ENCODE measurements at regions not wholly inside any gene's neighbourhood (a gene's known extent, or its start where the extent isn't known, plus 50 kb on each side); places are given as distances from the start of the nearest gene placed in this dataset.

DNA sequence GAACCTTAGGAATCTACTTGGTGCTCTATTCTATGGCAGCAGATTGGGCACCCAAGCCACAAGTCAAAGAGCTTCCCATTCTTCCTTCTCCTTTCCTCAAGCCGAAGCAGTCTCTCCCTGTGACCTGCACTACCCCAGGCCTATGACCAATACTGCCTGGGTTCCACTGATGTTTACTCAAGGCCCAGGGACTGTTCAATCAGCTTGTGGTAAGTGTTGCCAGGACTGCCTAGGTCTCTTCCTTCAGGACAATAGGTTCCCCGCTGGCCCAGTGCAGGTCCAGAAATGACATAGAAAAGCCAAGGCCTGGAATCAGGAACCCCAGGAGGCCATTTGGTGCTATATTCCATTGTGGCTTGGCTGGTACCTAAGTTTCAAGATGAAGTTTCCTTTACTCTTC, 397.9 kb downstream of the ZIC4 start:
- no peak for DNase-seq

DNA sequence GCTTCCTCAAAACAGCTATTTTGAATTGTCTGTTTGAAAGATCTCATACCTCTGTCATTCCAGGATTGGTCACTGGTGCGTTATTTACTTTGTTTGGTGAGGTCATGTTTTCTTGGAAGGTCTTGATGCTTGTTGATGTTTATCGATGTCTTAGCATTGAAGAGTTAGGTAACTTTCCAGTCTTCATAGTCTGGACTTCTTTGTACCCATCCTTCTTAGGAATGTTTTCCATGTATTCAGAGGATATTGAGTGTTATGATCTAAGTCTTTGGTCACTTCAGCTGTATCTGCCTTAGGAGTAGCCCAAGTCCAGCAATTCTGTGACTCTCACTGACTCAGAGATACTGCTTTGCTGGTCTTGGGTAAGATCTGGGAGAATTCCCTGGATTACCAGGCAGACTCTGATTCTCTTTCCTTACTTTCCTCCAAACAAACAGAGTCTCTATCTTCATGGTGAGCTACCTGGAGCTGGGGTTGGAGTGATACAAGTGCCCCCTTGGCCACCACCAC, 398.6 kb downstream of the ZIC4 start:
- DNase-seq: no peak

DNA sequence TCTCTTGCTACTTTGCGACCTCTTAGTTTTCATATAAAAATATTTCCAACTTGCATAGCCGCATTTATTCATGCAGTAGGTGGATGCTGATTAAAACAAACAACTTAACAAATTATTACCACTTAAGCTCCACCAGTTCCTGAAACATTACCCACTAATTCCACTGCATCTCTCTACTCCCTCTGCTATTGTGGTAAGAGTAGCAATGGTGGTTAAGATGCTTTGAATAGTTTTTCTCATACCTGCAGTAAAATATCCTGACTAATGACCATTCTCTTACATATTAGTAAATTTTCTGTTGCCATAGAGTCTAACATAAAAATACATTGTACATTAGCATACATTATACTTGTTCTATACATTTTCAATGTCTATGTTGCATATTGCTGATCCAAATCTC, 397.6 kb upstream of the PLSCR5 start:
- no peak for DNase-seq

DNA sequence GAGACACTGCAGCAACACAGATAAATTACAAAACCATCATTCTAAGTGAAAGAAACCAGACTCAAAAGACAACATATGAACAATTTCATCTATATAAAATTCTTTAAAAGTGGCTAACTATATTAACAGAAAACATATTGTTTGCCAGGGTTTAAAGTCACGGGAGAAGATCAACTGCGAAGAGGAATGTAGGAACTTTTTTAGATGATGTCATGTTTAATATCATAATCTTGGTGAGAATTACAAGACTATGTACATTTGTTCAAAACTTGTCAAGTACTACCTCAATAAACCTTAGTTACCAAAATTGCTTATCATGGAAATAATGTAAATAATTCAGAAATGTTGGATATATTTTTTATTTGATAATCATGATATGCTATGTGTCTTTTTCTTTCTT, 395.1 kb upstream of the PLSCR5 start:
- no peak for DNase-seq

DNA sequence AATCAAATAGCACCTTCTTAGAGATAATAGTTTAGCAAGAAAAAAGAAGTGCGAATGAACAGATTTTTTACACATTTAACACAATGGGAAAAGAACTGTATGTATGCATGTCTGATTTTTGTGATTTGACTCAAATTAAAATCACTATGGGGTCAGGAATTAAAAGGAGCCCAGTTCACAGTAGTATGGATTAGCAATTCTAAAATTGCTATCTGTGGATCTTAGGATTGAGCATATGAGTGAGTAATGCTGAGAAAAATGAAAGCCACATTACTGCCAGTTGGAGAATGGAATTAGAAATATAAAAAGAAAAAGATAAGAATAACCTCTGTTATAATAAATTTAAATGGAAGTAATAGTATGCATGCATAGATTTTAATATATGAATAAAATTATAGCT, 386.8 kb upstream of the PLSCR5 start:
- no peak for DNase-seq

DNA sequence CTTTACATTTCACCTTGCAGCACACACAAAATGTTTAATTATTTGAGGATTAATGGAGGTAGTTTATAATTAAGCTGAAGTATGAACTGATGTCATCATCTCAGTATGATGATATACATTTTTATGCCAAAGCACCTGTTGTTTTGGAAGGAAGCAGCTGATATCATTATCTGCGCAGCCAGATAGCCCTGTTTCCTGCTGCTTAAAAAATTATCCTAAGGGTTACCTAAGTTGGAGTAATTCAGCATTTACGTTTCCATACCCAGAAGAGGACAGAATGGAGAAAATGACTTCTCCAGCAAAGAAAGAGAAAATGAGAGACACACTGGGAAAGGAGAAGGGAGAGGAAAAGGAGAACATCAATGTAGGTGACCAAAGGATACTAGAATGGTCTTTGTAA, 370.3 kb upstream of the PLSCR5 start:
- DNase-seq: peak; percentile 1

DNA sequence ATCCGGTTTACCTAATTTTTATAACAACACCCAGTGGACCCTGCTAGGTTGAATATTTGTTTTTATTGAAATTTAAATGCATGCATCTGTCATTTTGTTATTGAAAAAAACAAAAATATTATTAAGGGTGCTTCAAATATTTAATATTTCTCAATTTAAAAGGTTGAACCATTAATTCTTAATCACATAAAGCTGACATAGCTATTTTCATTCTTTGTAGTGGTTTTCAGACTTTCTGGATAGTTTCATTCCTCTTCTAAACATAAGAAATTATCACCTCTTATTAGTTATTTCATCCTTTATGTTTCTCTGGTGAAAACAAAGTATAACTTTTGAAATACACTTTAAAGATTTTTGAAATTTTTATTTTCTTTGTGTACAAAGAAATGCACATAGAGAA, 369.9 kb upstream of the PLSCR5 start:
- no peak for DNase-seq

DNA sequence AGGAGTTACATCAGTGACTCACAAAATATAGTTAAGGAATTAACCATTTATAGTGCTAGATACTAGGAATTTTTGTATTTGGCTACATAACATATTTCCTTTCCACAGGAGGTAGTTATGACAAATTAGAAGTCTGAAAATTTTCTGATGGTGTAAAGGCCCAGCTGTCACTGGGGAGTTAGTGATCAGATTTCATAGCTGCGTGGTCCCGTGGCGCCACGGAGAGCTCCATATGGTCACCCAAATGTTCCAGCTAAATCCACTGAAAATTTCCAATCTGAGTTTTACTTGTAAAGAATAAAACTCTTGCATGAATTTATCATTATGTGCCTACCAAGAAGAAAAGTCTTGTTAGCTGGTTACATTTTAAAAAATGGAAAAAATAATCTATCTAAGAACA, 368.9 kb upstream of the PLSCR5 start:
- DNase-seq: no peak

DNA sequence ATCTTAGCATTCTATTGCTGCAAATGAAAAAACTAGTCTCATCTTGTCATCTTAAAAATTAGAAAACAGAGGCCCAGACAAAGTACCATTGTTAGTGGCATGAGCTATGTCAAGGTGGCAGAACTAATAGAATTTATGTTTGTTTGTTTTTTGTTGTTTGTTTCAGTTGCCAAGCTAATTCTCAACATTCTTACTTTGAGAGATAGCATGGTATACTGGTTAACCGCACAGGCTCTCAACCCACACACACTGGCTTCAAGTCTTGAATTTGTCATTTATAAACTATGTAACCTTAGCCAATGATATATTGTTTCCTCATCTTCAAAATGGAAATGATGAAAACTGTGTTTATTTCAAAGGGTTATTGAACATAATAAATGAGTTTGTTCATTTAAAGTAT, 367.6 kb upstream of the PLSCR5 start:
- no peak for DNase-seq

DNA sequence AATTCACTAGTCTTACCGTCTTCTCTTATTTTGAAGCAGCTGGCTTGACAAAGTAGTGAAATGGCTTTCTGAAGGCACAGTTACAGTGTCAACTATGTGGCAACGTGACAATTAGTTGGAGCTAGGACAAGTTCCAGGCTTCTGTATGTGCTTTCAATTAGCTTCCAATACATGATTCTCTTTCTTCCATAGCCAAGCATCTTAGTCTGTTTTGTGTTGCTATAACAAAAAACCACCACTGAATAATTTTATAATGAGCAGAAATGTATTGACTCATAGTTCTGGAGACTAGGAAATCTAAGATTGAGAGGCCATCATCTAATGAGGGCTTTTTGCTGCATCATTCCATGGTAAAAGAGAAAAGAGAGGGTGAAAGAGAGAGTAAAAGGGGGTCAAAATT, 365.1 kb upstream of the PLSCR5 start:
- DNase-seq: no peak

DNA sequence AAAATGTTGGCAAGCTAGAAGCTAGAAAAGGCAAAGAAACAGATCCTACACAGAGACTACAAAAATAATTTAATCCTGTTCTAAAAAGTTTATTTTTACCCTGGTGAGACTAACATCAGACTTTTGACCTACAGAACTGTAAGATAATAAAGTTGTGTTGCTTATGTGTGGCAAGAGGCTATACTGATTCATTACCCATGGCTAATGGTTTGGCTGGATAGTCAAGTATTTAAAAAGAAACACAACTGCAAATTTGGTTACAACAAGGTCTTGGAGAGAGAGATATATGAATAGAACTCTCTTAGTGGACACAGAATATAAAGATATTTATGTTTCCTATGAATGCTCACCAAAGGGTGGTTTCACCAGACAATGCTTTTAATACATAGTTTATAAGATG, 364.2 kb upstream of the PLSCR5 start:
- no peak for DNase-seq

DNA sequence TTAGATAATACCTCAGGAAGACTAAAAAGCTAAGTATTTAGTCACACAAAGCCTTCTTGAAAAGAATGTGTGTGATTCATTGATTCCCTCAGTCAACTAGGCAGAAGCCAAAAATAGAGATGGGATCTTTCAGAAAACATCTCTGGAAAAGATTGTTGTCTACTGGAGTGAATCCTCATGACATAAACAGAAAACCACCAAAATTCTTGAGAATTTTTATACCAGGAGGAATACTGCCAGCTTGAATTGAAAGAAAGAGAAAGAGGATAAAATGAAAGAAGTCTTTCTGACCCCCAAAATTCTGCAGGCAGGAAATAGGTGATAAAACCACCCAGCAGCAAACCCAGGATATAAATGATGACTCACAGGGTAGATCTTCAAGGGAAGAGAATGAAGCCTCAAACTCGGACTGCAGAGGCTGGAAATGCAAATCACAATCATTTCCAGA, 363.1 kb upstream of the PLSCR5 start:
- DNase-seq: no peak

DNA sequence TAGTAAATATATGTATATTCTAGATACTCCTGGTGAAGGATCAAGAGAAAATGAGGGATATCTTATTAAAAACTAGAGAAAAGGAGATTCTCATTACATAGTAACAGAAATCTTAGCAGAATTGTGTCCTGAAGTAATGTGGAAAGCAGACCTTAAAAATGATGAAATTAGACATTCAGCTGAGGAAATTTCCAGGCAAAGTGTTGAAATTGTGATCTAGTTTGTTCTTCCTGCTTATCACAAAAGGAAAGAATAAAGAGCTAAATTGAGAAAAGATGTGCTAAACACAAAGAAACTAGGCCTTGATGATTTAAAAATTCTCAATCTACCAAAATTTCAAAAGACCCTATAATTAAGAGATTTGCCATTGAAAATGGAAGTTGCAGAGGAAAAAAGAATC, 362.6 kb upstream of the PLSCR5 start:
- DNase-seq: no peak

DNA sequence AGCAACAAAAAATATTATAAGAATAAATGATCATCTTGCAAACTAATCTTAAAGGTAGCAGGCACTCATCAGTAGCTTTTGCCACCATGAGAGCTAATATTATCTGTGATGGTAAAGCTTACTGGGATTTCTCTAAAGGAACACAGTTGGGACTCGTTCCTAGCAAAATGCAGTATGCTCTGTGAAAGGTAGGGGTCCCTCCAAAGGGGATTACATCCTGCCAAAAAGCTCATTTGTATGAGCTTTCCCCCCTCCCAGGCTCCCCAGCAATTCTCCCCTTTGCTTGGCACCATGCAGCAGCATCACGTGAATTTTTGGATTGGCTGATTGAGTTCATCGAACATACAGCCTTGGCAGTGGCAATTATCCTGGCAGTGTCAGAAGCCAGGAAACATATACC, 361.0 kb upstream of the PLSCR5 start:
- DNase-seq: no peak

DNA sequence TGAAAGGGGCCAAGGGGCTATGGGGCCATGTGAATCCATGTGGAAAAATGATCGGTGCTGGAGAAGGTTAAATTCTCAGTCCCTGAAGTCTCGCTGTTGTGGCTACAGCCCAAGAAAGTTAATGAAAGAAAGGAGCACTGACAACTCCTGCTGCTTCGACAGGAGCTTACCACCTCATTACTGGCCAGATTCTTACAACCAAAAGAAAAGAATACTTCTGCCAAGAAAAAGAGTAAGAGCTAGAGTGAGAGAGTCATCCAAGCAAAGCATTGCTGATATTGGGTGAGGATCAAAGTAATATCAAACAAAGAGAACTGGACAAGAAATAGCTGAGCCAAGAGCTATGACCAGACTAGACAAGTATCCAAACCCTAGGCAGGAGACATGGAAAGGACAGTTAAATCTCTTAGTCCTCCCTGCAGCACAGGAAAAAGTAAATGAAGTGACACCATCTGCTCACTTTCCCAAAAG, 348.4 kb upstream of the PLSCR5 start:
- DNase-seq: no peak

DNA sequence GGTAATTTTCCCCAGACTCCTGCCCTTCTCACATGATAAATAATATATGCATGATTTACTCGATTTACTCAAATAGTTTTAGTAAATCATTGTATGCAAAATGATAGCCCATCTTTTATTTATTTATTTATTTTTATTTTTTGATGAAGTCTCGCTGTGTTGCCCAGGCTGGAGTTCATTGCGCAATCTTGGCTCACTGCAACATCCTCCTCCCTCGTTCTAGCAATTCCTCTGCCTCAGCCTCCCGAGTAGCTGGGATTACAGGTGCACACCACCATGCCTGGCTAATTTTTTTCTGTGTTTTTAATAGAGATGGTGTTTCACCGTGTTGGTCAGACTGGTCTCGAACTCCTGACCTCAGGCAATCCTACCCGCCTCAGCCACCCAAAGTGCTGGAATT, 343.8 kb upstream of the PLSCR5 start:
- no peak for DNase-seq

DNA sequence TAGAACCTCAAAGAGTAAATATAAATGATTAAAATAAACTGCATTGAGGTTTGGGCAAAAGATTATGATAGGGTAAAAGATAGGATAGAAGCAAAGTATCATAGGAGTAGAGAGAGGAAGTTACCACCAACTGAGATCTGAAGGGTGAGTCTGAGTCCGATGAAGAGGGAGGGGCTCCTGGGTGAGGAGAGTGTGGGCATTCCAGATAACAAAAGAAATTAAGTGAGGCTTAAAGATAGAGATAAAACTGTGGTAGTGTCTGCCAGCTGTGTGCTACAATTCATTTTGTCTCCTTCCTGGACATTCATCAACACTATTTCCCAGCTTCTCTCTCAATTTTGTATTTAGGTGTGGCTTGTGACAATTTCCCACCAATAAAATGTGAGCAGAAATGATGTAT, 343.0 kb upstream of the PLSCR5 start:
- no peak for DNase-seq

DNA sequence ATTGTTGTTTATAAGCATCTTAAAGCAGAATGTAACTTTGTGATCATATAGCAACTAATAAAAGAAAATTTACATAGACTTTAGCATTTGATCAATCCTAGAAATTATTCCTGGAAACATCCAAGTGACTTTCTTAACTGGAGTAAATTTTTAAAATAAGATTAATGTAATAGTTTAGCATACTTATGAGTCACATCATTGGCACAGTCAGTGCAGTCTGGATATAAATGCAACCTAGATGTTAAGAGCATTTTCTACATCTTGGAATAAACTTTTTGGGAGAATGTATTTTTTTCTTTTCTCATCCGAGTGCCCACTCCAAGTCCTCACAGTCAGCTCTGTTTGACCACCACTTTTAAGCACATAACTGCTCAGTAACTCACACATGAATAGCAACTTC, 324.6 kb upstream of the PLSCR5 start:
- DNase-seq: no peak

DNA sequence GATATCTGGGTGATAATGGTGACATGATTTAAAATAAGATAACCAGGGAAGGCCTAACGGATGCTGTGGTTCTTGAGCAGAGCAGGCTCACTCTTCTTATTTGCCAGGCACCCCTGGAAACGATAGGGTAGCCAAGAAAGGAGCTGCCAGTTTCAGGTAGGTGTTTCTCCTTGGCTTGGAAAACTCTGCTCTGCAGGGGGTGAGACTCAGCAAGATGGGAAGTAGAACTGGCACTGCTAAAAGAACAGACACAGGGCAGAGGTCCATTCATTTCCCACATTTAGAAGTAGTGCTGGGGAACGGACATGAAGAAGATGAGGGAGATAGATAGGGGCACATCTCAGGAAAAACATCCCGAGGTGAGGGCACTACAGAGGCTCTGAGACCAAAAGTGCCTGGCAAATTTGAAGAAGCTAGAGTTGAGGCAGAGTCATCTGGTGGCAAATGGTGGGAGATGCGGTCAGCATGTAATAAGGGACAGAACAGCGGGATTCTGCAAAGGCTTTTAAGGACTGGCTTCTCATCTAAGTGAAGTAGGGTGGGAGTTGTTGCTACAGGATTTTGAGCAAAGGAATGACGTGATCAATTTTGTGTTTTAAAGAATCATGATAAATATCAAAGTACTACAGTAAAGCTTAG, 323.4 kb upstream of the PLSCR5 start:
- no peak for DNase-seq

DNA sequence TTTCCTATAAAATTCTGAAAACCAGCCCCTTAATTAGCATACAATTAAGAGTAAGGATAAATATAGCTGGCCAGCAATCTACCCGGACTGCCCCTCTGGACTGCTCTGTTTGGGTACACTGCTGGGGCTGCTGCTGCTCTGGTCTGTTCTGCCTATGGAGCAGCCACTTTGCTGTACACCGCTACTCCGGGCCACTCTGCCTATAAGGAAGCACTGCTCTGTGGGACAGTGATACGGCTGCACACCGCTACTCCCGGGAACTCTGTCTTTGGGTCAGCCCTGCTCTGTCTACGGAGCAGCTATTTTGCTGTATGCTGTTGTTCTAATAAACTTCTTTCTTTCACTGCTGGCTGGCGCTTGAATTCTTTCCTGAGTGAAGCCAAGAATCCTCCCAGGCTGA, 316.5 kb upstream of the PLSCR5 start:
- DNase-seq: no peak

DNA sequence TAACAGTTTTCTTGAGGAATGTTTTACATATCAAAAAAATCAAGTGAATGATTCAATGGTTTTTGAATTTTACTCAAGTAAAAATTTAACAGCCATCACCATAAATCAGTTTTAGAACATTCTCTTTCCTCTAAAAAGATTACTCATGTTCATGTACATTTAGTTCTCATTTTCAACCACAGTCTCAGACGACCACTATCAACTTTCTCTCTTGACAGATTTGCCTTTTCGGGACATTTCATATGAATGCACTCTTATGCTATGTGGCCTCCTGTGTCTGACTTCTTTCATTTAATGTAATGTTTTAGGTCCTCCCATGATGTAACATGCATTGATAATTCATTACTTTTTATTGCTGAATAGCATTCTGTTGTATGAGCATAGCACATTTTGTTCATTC, 309.3 kb upstream of the PLSCR5 start:
- no peak for DNase-seq

DNA sequence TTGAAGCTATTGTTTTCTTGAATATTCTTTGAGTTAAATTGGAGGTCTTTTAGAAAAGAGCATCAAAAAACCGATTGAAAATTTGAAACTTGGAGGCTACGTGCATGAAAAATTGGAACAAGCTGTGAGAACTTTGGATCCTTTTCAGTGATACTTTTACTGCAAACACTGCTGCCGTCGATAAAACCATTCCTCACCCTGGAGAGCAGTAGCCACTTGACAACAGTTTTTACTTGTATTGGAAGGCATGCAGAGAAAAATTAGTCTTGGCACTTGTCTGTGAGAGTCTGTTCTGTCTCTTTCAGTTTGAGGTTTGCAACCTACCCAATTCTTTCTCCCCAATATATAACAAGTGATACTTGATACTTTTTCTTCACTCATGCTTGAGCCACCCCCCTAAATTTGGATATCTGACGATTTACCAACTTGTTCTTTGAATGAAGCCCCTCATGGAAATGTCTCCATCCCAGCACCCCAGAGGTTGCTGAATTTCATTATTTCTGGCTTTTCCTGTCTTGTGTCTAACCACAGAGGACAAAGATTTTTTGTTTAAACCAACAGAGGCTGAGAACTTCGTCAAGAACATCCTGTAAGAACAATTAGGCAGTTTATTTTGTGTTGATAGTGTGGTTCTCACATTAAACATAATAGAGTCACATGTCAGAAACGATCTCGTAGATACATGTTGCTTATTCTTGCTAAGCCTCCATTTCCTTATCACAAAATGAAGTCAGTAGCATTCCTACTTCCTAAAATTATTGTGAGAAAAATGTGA, 307.3 kb upstream of the PLSCR5 start:
- no peak for DNase-seq

DNA sequence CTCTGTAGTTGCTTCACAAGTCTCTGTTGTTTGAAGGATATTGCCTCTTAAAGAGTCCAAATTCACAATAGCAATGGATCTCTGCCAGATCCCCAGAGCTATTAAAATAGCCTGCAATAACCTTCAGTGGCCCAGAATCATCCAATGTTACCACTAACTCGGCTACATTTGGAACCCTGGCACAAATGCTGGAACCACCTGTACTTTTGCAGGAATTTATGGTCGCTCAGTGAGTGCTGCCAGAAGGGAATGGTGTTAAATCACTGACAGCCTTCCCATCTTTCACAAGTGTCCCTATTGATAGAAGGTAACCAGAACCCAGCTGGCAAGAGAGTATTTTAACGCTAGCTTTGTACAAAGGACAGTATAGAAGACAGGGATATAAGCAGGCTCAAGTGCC, 298.8 kb upstream of the PLSCR5 start:
- DNase-seq: no peak

DNA sequence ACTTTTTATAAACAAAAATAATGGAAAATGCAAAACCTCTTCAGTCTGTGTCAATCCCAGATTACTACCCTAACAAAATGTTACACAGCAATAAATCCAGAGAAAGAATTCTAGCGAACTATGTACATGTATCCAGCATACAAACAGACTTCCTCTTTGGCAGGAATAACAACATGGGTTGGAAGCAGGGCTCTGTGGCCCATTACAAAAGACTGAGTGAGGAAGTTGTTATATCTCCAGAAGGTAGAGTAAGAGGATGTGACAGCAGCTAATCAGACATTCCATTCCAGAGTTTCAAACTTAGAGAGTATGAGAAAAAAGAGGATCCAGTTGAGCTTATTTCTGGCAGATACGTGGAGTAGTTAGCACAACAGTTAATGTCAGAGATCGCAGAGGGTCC, 294.0 kb upstream of the PLSCR5 start:
- DNase-seq: peak; percentile 26
